GM18519 (cell line): ENCODE measurements at regions not wholly inside any gene's neighbourhood (a gene's known extent, or its start where the extent isn't known, plus 50 kb on each side); places are given as distances from the start of the nearest gene placed in this dataset.

Experiments used
- ATAC-seq: cut with Tn5 transposase; IDR thresholded peaks from one replicate; pipeline ENCODE4 v1.9.1; 2021; ENCODE audit warnings: mild to moderate bottlenecking, moderate library complexity; ENCODE audit not compliant: unreplicated experiment, low FRiP score

GRCh38 chr5:118692811-118693342 lies 295.5 kb downstream of the DTWD2 start:
- no peak for ATAC-seq

GRCh38 chr5:118687661-118688621 lies 300.4 kb downstream of the DTWD2 start:
- no peak for ATAC-seq

- ATAC-seq = no peak
Observed at GRCh38 chr5:118687100-118687499, 301.2 kb downstream of the DTWD2 start.

GRCh38 chr5:118681655-118682054 lies 306.7 kb downstream of the DTWD2 start:
- no peak for ATAC-seq

- no peak for ATAC-seq
Observed at GRCh38 chr5:118679264-118679940, 308.9 kb downstream of the DTWD2 start.

GRCh38 chr5:118678746-118679145 lies 309.6 kb downstream of the DTWD2 start:
- ATAC-seq = no peak

DNA sequence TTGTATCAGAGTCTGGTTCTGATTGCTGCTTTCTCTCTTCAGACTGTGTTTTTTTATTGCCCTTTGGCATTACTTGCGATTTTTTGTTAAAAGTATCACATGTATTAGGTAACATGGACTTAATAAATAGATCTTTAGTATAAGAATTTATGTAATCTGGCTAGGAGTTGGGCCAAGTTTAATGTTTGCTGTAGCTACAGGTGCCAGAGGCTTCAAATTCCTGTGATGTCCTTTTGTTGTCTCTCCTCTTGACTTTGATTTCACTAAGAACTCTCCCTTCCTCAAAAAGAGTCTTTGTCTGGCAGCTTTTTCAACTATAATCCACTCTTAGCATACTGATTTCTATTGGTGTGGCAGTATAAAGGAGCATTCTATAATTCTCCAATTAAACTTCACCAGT lies 313.1 kb downstream of the DTWD2 start:
- no peak for ATAC-seq

DNA sequence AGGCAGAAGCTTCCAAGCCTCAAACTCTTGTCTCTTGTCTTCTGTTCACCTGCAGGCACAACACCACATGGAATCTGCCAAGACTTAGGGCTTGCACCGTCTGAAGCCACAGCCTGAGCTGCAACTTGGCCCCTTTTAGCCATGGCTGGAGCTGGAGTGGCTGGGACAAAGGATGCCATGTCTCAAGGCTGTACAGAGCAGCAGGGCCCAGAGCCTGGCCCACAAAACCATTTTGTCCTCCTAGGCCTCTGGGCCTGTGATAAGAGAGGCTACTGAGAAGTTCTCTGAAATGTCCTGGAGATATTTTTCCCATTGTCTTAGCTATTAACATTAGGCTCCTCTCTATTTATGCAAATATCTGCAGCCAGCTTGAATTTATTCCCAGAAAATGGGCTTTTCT lies 330.8 kb downstream of the DTWD2 start:
- no peak for ATAC-seq

DNA sequence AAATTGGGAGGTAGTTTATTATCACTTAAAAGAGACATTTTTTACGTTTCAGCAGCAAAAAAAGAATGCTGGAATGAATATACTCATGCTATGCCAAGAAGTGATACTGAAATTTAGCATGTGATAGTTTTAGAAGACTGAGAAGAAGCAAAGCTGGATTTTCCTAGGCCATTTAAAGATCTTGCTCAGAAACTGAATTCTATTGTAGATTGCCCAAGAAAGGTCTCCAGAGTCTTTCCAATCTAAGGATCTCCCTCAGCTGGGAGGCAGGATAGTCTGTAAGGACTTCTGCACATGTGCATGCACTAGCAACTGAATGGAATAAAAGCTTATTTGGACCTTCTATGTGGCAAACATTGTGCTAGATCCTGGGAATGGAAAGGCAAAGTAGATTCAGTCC lies 334.5 kb downstream of the DTWD2 start:
- ATAC-seq = no peak

GRCh38 chr5:118653183-118653582 lies 335.2 kb downstream of the DTWD2 start:
- no peak for ATAC-seq

DNA sequence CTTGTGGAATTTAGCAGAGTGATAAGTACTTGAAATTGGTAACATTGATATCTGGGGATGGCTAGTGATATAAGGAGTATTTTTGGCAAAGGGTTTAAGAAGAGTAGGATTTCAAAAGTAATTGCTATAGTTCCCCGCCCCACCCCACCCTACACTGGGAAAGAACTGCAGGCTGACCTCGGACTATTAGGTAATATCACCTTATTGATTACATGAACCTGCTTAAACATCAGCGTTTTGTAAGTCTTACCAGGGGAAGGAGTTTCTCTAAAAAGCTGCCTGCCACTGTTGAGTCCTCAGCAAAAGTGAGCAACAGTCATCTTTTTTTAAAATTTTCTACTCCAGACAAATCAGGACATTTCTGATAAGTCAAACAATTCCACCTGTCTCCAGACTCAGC lies 337.3 kb downstream of the DTWD2 start:
- ATAC-seq = no peak

DNA sequence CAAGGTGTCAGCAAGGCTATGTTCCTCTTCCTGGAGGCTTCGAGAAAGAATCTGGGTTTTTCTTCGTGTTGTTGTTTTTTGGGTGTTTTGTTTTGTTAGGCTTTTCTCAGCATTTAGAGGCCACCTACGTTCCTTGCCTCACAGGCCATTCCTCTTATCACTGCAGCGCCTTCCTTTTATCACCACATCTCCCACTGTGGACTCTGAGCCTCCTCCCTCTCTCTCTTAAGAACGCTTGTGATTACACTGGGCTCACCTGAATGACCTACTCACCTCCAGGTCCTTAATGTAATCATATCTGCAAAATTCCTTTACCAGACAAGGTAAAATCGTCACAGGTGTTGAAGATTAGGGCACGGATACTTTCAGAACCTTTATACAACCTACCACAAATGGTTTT lies 340.8 kb downstream of the DTWD2 start:
- ATAC-seq = no peak

DNA sequence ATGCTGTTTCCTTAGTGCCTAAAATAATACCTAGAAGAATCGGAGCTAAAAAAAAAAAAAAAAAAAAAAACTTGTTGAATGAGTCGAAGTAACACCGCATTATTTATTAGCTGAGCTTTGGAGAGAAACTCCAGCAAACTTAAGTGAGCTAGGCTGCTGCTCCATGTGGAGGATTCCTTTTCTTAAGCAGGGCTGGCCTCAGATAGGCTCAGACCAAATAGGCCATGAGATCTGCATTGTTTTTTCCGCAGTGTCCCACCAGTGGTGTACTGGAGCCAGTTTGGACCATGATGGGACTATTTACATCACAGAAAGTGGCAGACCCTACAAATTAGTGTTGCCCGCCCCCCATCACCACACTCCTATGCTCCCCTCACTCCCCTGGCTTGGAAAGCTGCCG lies 341.4 kb downstream of the DTWD2 start:
- no peak for ATAC-seq

DNA sequence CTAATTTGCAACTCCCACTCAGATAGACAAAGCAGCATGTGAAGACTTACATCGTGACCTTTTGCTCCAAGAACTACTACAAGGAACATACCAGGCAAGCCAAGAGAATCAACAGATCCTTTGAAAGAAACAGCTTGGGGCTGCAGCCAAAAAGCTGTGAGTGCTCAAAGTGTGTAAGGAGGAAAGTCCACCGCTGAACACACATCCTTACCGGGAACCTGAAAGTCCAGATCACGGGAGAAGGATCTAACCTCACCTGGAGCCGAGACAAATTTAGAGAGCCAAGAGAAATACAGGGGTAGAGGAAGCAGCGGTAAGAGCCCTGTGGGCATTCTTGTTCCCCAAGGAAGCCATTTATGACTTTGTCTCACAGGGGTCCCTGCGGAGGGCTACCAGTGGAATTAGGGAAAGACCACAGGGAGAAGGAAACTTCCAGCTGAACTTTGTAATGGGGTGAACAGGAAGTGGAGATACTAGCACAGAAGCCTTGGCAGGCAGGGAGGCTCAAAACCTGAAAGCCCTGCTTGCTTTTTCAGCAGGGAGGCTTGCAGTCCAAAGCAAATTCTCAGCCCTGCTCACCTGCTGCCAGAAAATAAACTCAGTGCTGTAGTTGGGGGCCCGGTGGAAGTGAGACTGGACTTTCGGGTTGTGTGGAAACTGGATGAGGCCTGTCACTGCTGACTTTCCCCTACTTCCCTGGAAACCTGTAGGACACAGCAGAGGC lies 350.2 kb downstream of the DTWD2 start:
- no peak for ATAC-seq

DNA sequence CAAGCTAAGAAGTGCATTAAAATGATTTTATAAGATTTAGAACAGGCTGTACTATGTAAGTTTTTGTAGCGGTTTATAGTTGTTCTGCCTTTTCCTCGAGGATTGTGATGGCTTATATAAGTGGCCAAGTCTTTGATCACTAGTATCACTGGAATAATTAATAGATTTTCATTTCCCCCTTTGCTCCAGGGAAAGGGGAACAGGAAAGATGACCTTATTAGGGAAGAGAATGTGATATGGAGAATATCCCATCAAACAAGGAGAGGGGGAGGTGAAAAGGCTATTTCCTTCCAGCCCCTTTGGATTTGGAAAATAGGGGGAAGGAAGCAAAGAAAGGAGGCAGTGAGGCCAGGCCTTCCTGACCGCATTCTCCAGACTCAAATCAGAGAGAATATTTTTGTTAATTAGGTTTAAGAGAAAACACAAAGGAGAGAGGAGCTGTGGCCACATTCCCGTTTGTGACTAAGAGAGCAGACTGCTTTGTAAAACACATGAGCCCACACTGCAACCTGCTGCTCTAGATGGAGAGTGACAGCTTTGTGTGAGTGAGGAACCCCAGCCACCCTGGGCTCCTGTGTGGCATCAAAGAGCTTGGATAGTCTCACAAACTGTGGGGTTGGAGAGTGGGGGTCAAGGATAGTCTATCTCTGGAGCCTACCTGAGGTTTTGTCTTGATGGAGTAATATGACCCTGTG lies 359.5 kb downstream of the DTWD2 start:
- no peak for ATAC-seq

- ATAC-seq = no peak
Observed at GRCh38 chr5:118620233-118620632, 368.1 kb downstream of the DTWD2 start.

DNA sequence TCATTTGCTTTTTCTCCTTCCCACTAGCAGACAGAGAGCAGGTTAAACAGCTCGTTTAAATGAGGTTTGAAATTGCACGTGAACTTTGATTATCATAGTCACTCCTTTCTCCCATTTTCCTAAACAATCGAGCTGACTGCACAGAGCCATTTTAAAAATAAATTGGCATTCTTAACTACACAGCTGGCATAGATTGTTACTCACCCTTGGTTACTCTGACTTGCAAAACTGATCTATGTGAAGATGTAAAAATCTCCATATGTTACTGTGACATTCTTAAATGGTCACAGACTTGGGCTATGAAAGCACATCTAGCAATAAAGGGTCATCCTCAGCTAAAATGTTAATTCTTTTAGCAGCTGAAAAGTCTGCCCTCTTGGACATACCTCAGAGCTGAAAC lies 368.5 kb downstream of the DTWD2 start:
- no peak for ATAC-seq

GRCh38 chr5:118616281-118616680 lies 372.1 kb downstream of the DTWD2 start:
- peak; percentile 85 for ATAC-seq

GRCh38 chr5:118614731-118615456 lies 373.5 kb downstream of the DTWD2 start:
- no peak for ATAC-seq
